ENCODE measurements at regions not wholly inside any gene's neighbourhood (a gene's known extent, or its start where the extent isn't known, plus 50 kb on each side); places are given as distances from the start of the nearest gene placed in this dataset.

- TF ChIP-seq, protein P1, sequence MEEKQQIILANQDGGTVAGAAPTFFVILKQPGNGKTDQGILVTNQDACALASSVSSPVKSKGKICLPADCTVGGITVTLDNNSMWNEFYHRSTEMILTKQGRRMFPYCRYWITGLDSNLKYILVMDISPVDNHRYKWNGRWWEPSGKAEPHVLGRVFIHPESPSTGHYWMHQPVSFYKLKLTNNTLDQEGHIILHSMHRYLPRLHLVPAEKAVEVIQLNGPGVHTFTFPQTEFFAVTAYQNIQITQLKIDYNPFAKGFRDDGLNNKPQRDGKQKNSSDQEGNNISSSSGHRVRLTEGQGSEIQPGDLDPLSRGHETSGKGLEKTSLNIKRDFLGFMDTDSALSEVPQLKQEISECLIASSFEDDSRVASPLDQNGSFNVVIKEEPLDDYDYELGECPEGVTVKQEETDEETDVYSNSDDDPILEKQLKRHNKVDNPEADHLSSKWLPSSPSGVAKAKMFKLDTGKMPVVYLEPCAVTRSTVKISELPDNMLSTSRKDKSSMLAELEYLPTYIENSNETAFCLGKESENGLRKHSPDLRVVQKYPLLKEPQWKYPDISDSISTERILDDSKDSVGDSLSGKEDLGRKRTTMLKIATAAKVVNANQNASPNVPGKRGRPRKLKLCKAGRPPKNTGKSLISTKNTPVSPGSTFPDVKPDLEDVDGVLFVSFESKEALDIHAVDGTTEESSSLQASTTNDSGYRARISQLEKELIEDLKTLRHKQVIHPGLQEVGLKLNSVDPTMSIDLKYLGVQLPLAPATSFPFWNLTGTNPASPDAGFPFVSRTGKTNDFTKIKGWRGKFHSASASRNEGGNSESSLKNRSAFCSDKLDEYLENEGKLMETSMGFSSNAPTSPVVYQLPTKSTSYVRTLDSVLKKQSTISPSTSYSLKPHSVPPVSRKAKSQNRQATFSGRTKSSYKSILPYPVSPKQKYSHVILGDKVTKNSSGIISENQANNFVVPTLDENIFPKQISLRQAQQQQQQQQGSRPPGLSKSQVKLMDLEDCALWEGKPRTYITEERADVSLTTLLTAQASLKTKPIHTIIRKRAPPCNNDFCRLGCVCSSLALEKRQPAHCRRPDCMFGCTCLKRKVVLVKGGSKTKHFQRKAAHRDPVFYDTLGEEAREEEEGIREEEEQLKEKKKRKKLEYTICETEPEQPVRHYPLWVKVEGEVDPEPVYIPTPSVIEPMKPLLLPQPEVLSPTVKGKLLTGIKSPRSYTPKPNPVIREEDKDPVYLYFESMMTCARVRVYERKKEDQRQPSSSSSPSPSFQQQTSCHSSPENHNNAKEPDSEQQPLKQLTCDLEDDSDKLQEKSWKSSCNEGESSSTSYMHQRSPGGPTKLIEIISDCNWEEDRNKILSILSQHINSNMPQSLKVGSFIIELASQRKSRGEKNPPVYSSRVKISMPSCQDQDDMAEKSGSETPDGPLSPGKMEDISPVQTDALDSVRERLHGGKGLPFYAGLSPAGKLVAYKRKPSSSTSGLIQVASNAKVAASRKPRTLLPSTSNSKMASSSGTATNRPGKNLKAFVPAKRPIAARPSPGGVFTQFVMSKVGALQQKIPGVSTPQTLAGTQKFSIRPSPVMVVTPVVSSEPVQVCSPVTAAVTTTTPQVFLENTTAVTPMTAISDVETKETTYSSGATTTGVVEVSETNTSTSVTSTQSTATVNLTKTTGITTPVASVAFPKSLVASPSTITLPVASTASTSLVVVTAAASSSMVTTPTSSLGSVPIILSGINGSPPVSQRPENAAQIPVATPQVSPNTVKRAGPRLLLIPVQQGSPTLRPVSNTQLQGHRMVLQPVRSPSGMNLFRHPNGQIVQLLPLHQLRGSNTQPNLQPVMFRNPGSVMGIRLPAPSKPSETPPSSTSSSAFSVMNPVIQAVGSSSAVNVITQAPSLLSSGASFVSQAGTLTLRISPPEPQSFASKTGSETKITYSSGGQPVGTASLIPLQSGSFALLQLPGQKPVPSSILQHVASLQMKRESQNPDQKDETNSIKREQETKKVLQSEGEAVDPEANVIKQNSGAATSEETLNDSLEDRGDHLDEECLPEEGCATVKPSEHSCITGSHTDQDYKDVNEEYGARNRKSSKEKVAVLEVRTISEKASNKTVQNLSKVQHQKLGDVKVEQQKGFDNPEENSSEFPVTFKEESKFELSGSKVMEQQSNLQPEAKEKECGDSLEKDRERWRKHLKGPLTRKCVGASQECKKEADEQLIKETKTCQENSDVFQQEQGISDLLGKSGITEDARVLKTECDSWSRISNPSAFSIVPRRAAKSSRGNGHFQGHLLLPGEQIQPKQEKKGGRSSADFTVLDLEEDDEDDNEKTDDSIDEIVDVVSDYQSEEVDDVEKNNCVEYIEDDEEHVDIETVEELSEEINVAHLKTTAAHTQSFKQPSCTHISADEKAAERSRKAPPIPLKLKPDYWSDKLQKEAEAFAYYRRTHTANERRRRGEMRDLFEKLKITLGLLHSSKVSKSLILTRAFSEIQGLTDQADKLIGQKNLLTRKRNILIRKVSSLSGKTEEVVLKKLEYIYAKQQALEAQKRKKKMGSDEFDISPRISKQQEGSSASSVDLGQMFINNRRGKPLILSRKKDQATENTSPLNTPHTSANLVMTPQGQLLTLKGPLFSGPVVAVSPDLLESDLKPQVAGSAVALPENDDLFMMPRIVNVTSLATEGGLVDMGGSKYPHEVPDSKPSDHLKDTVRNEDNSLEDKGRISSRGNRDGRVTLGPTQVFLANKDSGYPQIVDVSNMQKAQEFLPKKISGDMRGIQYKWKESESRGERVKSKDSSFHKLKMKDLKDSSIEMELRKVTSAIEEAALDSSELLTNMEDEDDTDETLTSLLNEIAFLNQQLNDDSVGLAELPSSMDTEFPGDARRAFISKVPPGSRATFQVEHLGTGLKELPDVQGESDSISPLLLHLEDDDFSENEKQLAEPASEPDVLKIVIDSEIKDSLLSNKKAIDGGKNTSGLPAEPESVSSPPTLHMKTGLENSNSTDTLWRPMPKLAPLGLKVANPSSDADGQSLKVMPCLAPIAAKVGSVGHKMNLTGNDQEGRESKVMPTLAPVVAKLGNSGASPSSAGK (IDR thresholded peaks at IDR 0.05): no peak
- TF ChIP-seq JUND (IDR thresholded peaks at IDR 0.05; ENCODE audit: borderline replicate concordance, low read depth, low read length): no peak
- no peak for TF ChIP-seq JUND (tag; IDR thresholded peaks at IDR 0.05; ENCODE audit: borderline replicate concordance, low read depth, low read length)
- TF ChIP-seq, protein P2, sequence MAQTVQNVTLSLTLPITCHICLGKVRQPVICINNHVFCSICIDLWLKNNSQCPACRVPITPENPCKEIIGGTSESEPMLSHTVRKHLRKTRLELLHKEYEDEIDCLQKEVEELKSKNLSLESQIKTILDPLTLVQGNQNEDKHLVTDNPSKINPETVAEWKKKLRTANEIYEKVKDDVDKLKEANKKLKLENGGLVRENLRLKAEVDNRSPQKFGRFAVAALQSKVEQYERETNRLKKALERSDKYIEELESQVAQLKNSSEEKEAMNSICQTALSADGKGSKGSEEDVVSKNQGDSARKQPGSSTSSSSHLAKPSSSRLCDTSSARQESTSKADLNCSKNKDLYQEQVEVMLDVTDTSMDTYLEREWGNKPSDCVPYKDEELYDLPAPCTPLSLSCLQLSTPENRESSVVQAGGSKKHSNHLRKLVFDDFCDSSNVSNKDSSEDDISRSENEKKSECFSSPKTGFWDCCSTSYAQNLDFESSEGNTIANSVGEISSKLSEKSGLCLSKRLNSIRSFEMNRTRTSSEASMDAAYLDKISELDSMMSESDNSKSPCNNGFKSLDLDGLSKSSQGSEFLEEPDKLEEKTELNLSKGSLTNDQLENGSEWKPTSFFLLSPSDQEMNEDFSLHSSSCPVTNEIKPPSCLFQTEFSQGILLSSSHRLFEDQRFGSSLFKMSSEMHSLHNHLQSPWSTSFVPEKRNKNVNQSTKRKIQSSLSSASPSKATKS (CRISPR knock-in tag; IDR thresholded peaks at IDR 0.05): no peak
- TF ChIP-seq SRSF1 (IDR thresholded peaks at IDR 0.05; ENCODE audit: low read depth, low read length): no peak
- TF ChIP-seq LCOR (CRISPR knock-in tag; IDR thresholded peaks at IDR 0.05): no peak
- TF ChIP-seq CSDE1 (IDR thresholded peaks at IDR 0.05): no peak
- no peak for TF ChIP-seq TGIF2 (CRISPR knock-in tag; IDR thresholded peaks at IDR 0.05)
- no peak for TF ChIP-seq PTTG1 (tag; IDR thresholded peaks at IDR 0.05; ENCODE audit: low read depth)
These were observed 71.4 kb upstream of the ARL4D start (continued) for GRCh38 chr17:43327421-43327820.
